ENCODE measurements at regions not wholly inside any gene's neighbourhood (a gene's known extent, or its start where the extent isn't known, plus 50 kb on each side); places are given as distances from the start of the nearest gene placed in this dataset.
"Not testable (repeated sequence)": the region's sequence is repeated elsewhere in the genome, so short reads cannot be mapped to it uniquely, and the experiment has no call there.

DNA sequence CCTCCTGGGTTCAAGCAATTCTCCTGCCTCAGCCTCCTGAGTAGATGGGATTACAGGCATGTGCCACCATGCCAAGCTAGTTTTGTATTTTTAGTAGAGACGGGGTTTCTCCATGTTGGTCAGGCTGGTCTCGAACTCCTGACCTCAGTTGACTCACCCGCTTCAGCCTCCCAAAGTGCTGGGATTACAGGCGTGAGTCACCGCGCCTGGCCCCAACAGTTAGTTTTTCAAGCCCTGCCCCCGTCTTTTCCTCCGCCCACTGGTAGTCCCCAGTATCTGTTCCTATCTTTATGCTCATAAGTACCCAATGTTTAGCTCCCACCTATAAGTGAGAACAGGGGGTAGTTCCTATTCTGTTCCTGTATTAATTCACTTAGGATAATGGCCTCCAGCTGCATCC, 116.6 kb upstream of the TBX3 start:
- TF ChIP-seq POLR2A (IDR thresholded peaks at IDR 0.05), result not testable (repeated sequence)
- TF ChIP-seq, protein P1, sequence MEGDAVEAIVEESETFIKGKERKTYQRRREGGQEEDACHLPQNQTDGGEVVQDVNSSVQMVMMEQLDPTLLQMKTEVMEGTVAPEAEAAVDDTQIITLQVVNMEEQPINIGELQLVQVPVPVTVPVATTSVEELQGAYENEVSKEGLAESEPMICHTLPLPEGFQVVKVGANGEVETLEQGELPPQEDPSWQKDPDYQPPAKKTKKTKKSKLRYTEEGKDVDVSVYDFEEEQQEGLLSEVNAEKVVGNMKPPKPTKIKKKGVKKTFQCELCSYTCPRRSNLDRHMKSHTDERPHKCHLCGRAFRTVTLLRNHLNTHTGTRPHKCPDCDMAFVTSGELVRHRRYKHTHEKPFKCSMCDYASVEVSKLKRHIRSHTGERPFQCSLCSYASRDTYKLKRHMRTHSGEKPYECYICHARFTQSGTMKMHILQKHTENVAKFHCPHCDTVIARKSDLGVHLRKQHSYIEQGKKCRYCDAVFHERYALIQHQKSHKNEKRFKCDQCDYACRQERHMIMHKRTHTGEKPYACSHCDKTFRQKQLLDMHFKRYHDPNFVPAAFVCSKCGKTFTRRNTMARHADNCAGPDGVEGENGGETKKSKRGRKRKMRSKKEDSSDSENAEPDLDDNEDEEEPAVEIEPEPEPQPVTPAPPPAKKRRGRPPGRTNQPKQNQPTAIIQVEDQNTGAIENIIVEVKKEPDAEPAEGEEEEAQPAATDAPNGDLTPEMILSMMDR (IDR thresholded peaks at IDR 0.05), result not testable (repeated sequence)
